GM12878 (cell line): ENCODE measurements at regions not wholly inside any gene's neighbourhood (a gene's known extent, or its start where the extent isn't known, plus 50 kb on each side); places are given as distances from the start of the nearest gene placed in this dataset.

ENCODE experiments used
- ATAC-seq: fragments of 200-7000 bp; cut with Tn5 transposase; 3 replicates; pipeline ENCODE4 v1.9.1; 2020; ENCODE audit warnings: mild to moderate bottlenecking, moderate library complexity
- BruUV-seq: library from RNA; stranded (reverse); fragments of 400-500 nt; replicated peaks from 2 replicates; lab custom pipeline; 2021; lab: Mats Ljungman, UMichigan
- CTCF ChIA-PET: fragments of 300-600 bp; sonication (Branson Sonifier 250); formaldehyde crosslinking; extraction: SDS; loops from one replicate; lab custom pipeline; 2021; ENCODE audit warnings: inconsistent platforms; lab: Yijun Ruan, JAX
- POLR2A ChIA-PET: fragments of 350-600 bp; formaldehyde crosslinking; extraction: SDS; loops from one replicate; lab custom pipeline; 2021; ENCODE audit warnings: inconsistent platforms; lab: Charles Lee
- RAD21 ChIA-PET: fragments of 300-600 bp; sonication (Branson Sonifier 250); formaldehyde crosslinking; loops from one replicate; lab custom pipeline; 2023; ENCODE audit warnings: antibody characterized with exemption; ENCODE audit not compliant: unreplicated experiment; lab: Charles Lee
- SMC1A ChIA-PET: fragments of 300-600 bp; sonication (Branson Sonifier 250); formaldehyde crosslinking; loops from one replicate; lab custom pipeline; 2023; ENCODE audit not compliant: unreplicated experiment, uncharacterized antibody; lab: Charles Lee
- DNase-seq: peaks from one replicate; pipeline ENCODE4 v3.0.0-alpha.2; 2011; ENCODE audit warnings: low read depth, low spot score
- FAIRE-seq: peaks from 3 replicates; lab custom pipeline; 2011; peaks lifted over from hg19 to GRCh38; lab: Jason Lieb, UNC
- H2AFZ ChIP-seq: 2 replicates; pipeline ENCODE4 v1.6.0; 2011; ENCODE audit warnings: low read depth, low read length, control low read depth; ENCODE audit not compliant: control insufficient read depth
- H3K27ac ChIP-seq: 2 replicates; pipeline ENCODE4 v1.5.1; 2011; ENCODE audit warnings: control low read depth; ENCODE audit not compliant: control insufficient read depth, insufficient read depth
- H3K27me3 ChIP-seq, 2 experiments: replicated peaks in 1 of 2; 2 replicates each; pipeline versions ENCODE4 v1.6.0 to v1.6.1; 2011; ENCODE audit warnings: low read length in 1 of 2; ENCODE audit not compliant: control insufficient read depth in 2 of 2, insufficient read depth in 2 of 2
- H3K36me3 ChIP-seq, 2 experiments: 2 replicates each; pipeline ENCODE4 v1.5.1; 2011; ENCODE audit warnings: low read length in 1 of 2; ENCODE audit not compliant: control insufficient read depth in 2 of 2, insufficient read depth in 2 of 2
- H3K4me1 ChIP-seq: 2 replicates; pipeline ENCODE4 v1.6.1; 2011; ENCODE audit warnings: mild to moderate bottlenecking, low read length, moderate library complexity, mixed read lengths; ENCODE audit not compliant: control insufficient read depth, insufficient read depth
- H3K4me2 ChIP-seq: 2 replicates; pipeline ENCODE4 v1.6.0; 2011; ENCODE audit warnings: control low read depth; ENCODE audit not compliant: control insufficient read depth, insufficient read depth
- H3K4me3 ChIP-seq: fragments of 200-600 bp; sonication (generic); 2 replicates; pipeline ENCODE4 v1.5.1; 2016
- H3K79me2 ChIP-seq: 2 replicates; pipeline ENCODE4 v1.6.0; 2011; ENCODE audit warnings: low read length; ENCODE audit not compliant: control insufficient read depth, insufficient read depth
- H3K9ac ChIP-seq: 2 replicates; pipeline ENCODE4 v1.8.0; 2011; ENCODE audit warnings: low read length, control low read depth, mixed read lengths; ENCODE audit not compliant: control insufficient read depth, insufficient read depth
- H3K9me3 ChIP-seq: replicated peaks from 3 replicates; pipeline ENCODE4 v1.5.1; 2011; ENCODE audit warnings: mild to moderate bottlenecking, low read length; ENCODE audit not compliant: control insufficient read depth, insufficient read depth
- H4K20me1 ChIP-seq: 2 replicates; pipeline ENCODE4 v1.6.0; 2011; ENCODE audit not compliant: control insufficient read depth, insufficient read depth
- ATF3 ChIP-seq: IDR thresholded peaks from 2 replicates; pipeline ENCODE4 v1.6.1; 2011; ENCODE audit warnings: low read depth, mild to moderate bottlenecking, low read length, moderate library complexity, borderline replicate concordance; ENCODE audit errors: extremely low read depth
- BHLHE40 ChIP-seq, 2 experiments: fragments of 450-650 bp in 1 of 2; IDR thresholded peaks; 2 replicates each; pipeline ENCODE4 v1.6.1; 2011 to 2017; ENCODE audit warnings: low read depth in 2 of 2, borderline replicate concordance in 1 of 2, improper control_type of control experiment in 1 of 2, low read length in 1 of 2, mild to moderate bottlenecking in 1 of 2
- CHD2 ChIP-seq: IDR thresholded peaks from 2 replicates; pipeline ENCODE4 v1.6.1; 2011; ENCODE audit warnings: low read depth, low read length, improper control_type of control experiment, borderline replicate concordance
- DPF2 ChIP-seq: fragments of 450-650 bp; IDR thresholded peaks from 2 replicates; pipeline ENCODE4 v1.6.1; 2017; ENCODE audit warnings: mild to moderate bottlenecking
- HSF1 ChIP-seq: fragments of 150-350 bp; IDR thresholded peaks from 2 replicates; pipeline ENCODE4 v1.6.1; 2014; ENCODE audit warnings: mild to moderate bottlenecking, low read depth, low read length
- IRF3 ChIP-seq: fragments of 450-650 bp; IDR thresholded peaks from 2 replicates; pipeline ENCODE4 v1.6.1; 2014; ENCODE audit warnings: mild to moderate bottlenecking
- KAT2A ChIP-seq: conservative IDR thresholded peaks from 2 replicates; pipeline ENCODE4 v1.6.1; 2011; ENCODE audit warnings: low read depth, low read length; ENCODE audit not compliant: control insufficient read depth
- KDM1A ChIP-seq: fragments of 200-600 bp; sonication (generic); IDR thresholded peaks from 2 replicates; pipeline ENCODE4 v1.6.1; 2016; ENCODE audit warnings: borderline replicate concordance
- NKRF ChIP-seq: fragments of 450-650 bp; conservative IDR thresholded peaks from 2 replicates; pipeline ENCODE4 v1.6.1; 2017; ENCODE audit warnings: mild to moderate bottlenecking, moderate library complexity
- NR2C1 ChIP-seq: fragments of 450-650 bp; IDR thresholded peaks from 2 replicates; pipeline ENCODE4 v1.6.1; 2017; ENCODE audit warnings: antibody characterized with exemption, mild to moderate bottlenecking, moderate library complexity
- POLR2A ChIP-seq: IDR thresholded peaks from 2 replicates; pipeline ENCODE4 v1.6.1; 2011; ENCODE audit warnings: low read depth, mild to moderate bottlenecking, low read length
- RAD21 ChIP-seq: IDR thresholded peaks from 2 replicates; pipeline ENCODE4 v1.6.1; 2011; ENCODE audit warnings: mild to moderate bottlenecking, low read depth, low read length, moderate library complexity; ENCODE audit not compliant: insufficient read depth
- RB1 ChIP-seq: fragments of 450-650 bp; formaldehyde crosslinking; IDR thresholded peaks from 2 replicates; pipeline ENCODE4 v1.6.1; 2017; ENCODE audit warnings: mild to moderate bottlenecking, borderline replicate concordance
- RFX5 ChIP-seq: IDR thresholded peaks from 2 replicates; pipeline ENCODE4 v1.6.1; 2011; ENCODE audit warnings: low read depth, low read length, improper control_type of control experiment
- SMAD1 ChIP-seq: fragments of 450-650 bp; IDR thresholded peaks from 2 replicates; pipeline ENCODE4 v1.6.1; 2018; ENCODE audit warnings: mild to moderate bottlenecking, low read depth; ENCODE audit not compliant: partially characterized antibody
- SREBF1 ChIP-seq: IDR thresholded peaks from 2 replicates; pipeline ENCODE4 v1.6.1; 2012; ENCODE audit warnings: mild to moderate bottlenecking, low read length
- SRF ChIP-seq, 2 experiments: IDR thresholded peaks; 2 replicates each; pipeline ENCODE4 v1.6.1; 2011; ENCODE audit warnings: low read depth in 2 of 2, low read length in 2 of 2, mild to moderate bottlenecking in 1 of 2, moderate library complexity in 1 of 2
- ZNF207 ChIP-seq: fragments of 450-650 bp; IDR thresholded peaks from 2 replicates; pipeline ENCODE4 v1.6.1; 2014; ENCODE audit warnings: antibody characterized with exemption, mild to moderate bottlenecking, borderline replicate concordance
- WGBS: methylation state at CpG from one replicate; pipeline ENCODE4 v1.1.6; 2016; ENCODE audit warnings: low lambda C conversion rate; ENCODE audit not compliant: insufficient replicate concordance, insufficient coverage; ENCODE audit errors: missing lambda C conversion rate; 5-methylcytosine and 5-hydroxymethylcytosine counted together
- in situ Hi-C: fragments of 300-500 bp; cut with MboI; formaldehyde crosslinking; loops from 9 replicates; pipeline ENCODE4 v1.14.3; 2018; ENCODE audit warnings: mixed read lengths
- intact Hi-C: fragments of 100-400 bp; cut with micrococcal nuclease; formaldehyde crosslinking; loops from one replicate; pipeline ENCODE4 v1.14.2; 2022; ENCODE audit not compliant: unreplicated experiment

GRCh38 chr13:90891329-90891728 is 456.2 kb upstream of the MIR17HG start:
- Histone ChIP-seq H2AFZ (no peak overlapping the region), H4K20me1 (no peaks in the 10 kb centered on the region), H3K27me3 (no peaks in the 10 kb centered on the region), H3K36me3 (no peaks in the 10 kb centered on the region), H3K9ac (no peak overlapping the region), H3K4me2 (no peak overlapping the region), H3K79me2 (no peaks in the 10 kb centered on the region), H3K4me3 (no peak overlapping the region), H3K9me3 (no peaks in the 10 kb centered on the region), H3K27ac (no peak overlapping the region), H3K4me1 (no peaks in the 10 kb centered on the region)
- DNase-seq (no peak), FAIRE-seq (no peak), ATAC-seq (no peak)
- in situ Hi-C loops = no loop called here
- WGBS = 30% methylated on average over 2 of the region's 2 CpGs
- RAD21 ChIA-PET = no interaction called here
- POLR2A ChIA-PET = no interaction called here
- intact Hi-C loops = no loop called here
- no TSS peak for BruUV-seq
- CTCF ChIA-PET = interaction anchor here (1.6 to 1.9 kb wide), 2 partner anchors 9 to 22 kb away, joined by 4 to 7 read pairs; no protein-coding TSS in a partner anchor
- SMC1A ChIA-PET = interaction anchor here (1.2 kb wide), 1 partner anchor 25 kb away, joined by 3 read pairs; no protein-coding TSS in a partner anchor
- TF ChIP-seq KAT2A (no peak), ATF3 (no peak), RAD21 (no peak), CHD2 (no peak), HSF1 (no peak), ZNF207 (no peak), SMAD1 (no peak), KDM1A (no peak), SRF (IDR thresholded peaks at IDR 0.05; ENCODE audit: low read depth in 2 of 2, low read length in 2 of 2) (no peak), IRF3 (no peak), BHLHE40 (IDR thresholded peaks at IDR 0.05; ENCODE audit: borderline replicate concordance in 1 of 2, low read depth in 2 of 2, low read length in 1 of 2) (no peak), DPF2 (no peak), NR2C1 (no peak), RFX5 (no peak), NKRF (no peak), SREBF1 (no peak), RB1 (no peak), POLR2A (no peak)
